GM21381 (cell line): ENCODE measurements at regions not wholly inside any gene's neighbourhood (a gene's known extent, or its start where the extent isn't known, plus 50 kb on each side); places are given as distances from the start of the nearest gene placed in this dataset.
"Not testable (repeated sequence)": the region's sequence is repeated elsewhere in the genome, so short reads cannot be mapped to it uniquely, and the experiment has no call there.

Experiments used
- ATAC-seq: cut with Tn5 transposase; IDR thresholded peaks from one replicate; pipeline ENCODE4 v1.9.1; 2021; ENCODE audit warnings: mild to moderate bottlenecking, moderate library complexity; ENCODE audit not compliant: unreplicated experiment

GRCh38 chr5:39633057-39633456 is 208.3 kb upstream of the DAB2 start:
- ATAC-seq = no peak

GRCh38 chr5:39631958-39632357 is 207.2 kb upstream of the DAB2 start:
- ATAC-seq = no peak

DNA sequence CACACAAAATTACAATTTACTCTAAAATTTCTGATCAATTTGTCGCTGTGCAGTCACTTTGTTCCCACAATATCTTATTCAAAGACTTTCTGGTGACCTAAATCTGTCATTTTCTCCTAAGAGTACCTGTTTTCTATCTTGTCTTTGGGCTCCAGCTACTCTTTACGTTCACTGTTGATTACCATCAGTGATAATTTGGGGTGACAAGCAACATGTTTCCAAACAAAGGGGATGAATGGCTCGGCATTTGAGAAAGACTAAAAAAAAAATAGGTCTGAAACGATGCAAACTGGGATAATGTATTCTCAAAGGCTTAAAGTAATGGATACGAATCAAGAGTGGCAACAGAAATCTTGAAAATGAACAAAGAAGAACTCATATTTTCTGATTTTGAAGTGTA is 205.2 kb upstream of the DAB2 start:
- ATAC-seq = no peak

- no peak for ATAC-seq
These were observed 203.6 kb upstream of the DAB2 start for GRCh38 chr5:39628348-39628747.

DNA sequence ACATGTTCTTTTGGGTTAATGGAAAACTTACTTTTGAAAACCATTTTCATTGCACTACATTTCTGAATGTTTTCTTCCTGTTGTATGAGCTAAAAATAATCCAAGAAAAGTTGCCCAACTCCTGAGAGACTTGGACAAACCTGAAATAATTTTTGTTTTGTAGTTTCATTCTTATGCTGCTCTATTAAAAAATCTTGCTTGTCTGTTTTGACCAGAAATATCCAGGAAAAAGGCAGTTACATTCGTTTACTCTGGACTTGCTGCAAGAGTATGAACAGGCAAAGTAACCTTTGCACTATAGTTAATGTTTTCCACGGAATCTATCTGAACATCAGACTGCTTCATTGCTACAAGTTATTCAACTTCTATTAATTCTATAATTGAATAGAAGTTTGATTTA is 200.1 kb upstream of the DAB2 start:
- no peak for ATAC-seq

DNA sequence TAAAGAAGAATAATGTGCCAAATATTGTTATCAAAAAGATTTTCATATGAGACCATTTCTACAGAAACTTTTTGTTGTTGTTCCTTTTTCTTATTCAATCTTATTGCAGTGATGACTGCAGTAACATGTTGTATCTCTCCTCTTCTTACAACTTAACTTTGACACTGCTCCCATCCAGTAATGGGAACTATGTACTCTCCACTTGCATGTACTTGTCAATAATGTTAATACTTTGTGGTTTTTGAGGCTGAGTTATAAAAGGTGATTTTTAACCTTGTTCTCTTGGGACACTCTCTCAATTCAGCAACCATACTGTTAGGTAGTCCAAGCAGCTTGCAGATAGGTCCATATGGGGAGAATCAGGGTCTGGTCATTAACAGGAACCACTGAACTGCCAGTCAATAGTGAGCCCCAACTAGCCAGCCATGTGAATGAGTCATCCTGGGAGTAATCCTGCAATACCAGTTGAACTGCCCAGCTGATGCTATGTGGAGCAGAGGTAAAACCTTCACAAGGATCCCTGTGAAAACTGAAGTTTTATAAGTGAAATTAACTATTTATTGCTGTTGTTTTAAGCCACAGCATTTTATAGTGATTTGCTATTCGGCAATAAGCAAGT is 199.6 kb upstream of the DAB2 start:
- ATAC-seq = peak; percentile 62

DNA sequence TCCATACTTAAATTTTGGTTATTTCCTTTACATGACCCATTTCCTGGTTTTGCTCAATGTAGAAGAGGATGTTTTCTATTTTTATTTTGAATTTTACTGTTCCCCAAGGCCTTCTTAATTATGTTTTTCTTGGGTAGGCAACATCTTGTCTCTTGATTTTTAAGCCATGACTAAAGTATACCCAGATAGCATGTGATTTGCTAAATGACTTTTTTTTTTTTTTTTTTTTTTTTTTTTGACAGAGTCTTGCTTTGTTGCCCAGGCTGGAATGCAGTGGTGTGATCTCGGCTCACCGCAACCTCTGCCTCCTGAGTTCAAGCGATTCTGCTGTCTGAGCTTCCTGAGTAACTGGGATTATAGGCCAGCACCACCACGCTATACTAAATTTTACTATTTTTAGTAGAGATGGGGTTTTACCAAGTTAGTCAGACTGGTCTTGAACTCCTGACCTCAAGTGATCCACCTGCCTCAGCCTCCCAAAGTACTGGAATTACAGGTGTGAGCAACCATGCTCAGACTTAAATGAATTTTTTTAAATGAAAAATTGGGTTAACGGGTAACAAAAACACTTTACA is 198.6 kb upstream of the DAB2 start:
- ATAC-seq = no peak

- ATAC-seq = no peak
These were observed 197.5 kb upstream of the DAB2 start for GRCh38 chr5:39622281-39622680.

- ATAC-seq = no peak
These were observed 194.5 kb upstream of the DAB2 start for GRCh38 chr5:39619168-39619818.

DNA sequence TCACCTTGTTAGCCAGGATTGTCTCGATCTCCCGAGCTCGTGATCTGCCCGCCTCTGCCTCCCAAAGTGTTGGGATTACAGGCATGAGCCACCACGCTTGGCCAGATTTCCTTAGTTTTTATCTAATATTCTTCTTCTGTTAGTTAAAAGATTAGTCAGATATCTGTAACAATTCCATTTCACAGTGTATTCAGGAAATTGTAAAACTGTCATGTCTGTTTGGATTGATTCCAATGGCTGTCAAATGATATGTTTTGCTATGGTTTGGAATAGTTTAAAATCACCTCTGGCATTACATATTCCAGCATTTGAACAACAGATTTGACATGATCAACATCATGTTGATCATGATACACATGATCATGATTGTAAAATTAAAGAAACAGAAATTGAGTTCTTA is 193.6 kb upstream of the DAB2 start:
- ATAC-seq = no peak

GRCh38 chr5:39616131-39616530 is 191.4 kb upstream of the DAB2 start:
- no peak for ATAC-seq

- not testable (repeated sequence) for ATAC-seq
These were observed 186.3 kb upstream of the DAB2 start for GRCh38 chr5:39611076-39611475.

GRCh38 chr5:39608024-39608423 is 183.2 kb upstream of the DAB2 start:
- no peak for ATAC-seq

DNA sequence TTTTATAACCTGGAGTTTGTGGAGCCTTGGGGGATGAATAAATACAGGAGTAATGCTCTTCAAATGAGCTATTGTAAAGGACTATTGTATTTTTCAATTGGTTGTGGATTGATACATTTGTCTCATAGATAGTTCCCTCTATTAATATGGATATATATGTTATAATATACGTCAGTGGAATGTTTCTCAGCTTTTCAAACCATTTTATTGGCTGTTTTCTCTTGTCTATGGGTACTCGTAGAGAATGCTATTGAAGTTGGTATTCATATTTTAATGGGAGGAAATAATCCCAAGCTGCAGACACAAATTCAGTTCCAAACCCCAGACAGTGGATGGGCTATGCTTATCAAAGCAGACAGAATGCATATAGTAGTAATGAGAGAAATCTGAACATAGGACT is 181.8 kb upstream of the DAB2 start:
- ATAC-seq = no peak

DNA sequence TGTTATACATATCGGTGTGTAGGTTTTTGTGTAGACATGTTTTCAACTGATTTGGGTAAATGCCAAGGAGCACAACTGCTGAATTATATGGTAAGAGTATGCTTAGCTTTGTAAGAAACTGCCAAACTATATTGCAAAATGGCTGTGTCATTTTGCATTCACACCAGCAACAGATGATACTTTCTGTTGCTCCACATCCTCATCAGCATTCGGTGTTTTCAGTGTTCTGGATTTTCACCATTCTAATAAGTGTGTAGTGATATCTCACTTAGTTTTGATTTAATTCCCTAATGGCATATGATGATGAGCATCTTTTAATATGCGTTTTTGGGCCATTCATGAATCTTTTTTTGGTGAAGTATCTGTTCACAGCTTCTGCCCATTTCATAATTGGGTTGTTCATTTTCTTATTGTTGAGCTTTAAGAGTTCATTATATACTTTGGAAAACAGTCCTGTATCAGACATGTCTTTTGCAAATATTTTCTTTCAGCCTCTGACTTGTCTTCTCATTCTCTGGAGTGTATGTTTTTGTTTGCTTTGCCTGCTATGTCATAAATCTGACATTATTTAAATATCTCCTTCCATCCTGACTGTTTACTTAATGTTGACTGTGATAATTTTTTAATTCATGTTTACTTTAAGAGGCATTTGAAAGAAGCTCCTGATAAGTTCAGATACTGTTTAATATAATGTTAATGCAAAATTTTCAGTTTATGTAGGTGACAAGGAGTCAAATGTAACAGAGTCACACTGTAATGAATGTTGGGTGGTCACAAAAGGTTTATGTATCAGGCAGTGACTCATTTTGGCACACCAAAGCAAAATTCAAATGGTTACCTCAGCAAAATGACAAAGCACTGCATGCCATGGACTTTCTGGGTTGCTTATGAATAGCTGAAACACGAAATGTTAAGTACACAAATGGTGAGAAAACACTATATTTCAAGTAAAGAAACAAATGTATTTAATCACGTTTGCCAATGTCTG is 181.1 kb upstream of the DAB2 start:
- no peak for ATAC-seq

DNA sequence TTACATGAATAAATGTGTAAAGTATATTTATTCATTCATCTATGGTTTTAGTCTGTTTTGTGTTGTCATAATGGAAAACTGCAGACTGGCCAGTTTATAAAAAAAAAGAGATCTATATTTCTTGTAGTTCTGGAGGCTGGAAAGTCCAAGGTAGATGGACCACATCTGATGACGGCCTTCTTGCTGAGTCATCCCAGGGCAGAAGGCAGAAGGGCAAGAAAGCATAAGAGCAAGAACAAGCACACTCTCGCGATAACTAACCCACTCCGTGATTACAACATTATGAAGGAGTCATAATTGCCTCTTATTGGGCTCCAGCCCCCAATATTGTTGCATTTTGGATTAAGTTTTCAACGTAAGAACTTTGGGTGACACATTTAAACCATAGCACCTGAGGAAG is 180.4 kb upstream of the DAB2 start:
- no peak for ATAC-seq

DNA sequence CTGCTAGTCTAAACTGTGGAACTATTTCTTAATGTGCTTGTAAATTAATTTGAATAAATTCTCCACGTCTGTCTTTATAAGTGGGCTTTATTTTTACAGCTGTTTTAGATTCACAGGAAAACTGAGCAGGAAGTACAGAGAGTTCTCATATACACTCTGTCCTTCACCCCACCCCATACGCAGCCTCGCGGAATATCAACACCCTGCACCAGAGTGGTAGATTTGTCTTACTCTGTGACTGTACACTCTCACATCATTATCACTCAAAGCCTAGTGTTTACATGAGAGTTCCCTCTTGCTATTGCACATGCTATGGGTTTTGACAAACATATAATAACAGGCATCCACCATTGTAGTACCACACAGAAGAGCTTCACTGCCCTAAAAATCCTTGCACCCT is 179.7 kb upstream of the DAB2 start:
- no peak for ATAC-seq

- no peak for ATAC-seq
These were observed 175.1 kb upstream of the DAB2 start for GRCh38 chr5:39599721-39600431.

DNA sequence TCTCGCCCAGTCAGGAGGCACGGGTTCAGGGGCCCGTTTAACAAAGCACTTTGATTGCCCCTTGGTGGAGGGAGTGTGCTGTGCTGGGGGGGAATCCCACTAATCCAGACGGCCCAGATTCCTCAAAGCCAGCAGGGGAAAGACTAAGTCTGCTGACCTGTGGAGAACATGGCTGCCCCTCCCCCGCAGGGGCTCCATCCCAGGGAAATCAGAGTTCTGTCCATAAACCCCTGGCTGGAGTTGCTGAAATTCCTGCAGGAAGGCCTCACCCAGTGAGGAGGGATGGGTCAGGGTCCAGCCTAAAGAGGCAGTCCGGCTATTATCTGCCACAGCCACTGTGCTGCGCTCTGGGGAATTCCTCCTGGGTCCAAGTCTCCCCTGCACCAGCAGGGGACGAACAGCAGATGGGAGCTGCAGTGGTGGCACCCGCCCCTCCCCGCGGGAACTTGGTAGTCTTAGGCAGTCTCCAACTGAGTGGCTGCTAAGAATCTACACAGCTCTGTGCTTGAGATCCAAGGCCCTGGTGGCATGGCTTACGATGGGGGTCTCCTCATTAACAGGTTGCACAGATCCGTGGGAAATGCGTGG is 174.0 kb upstream of the DAB2 start:
- ATAC-seq = no peak

DNA sequence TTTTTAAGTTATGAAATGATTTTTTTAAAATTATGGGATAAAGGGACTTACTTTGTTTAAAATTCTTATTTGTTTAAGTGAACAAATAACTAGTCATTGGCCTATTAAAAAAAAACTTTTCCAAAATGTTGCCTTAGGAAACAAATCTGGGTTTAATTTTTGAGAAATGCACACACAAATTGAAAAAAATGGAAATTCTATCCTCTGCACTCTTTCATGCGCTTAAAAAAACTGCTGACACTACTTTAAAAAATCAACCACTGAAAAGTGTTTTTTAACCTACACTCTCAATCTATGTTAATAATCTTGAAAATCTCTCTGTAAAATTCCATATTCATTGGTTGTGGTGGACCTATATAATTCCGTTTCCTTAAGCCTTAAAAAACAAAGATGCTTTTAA is 163.4 kb upstream of the DAB2 start:
- ATAC-seq = no peak
